HUES48 (cell line): ENCODE measurements at regions not wholly inside any gene's neighbourhood (a gene's known extent, or its start where the extent isn't known, plus 50 kb on each side); places are given as distances from the start of the nearest gene placed in this dataset.
"Not testable (repeated sequence)": the region's sequence is repeated elsewhere in the genome, so short reads cannot be mapped to it uniquely, and the experiment has no call there.

ENCODE experiments used
- H3K27ac ChIP-seq: one replicate; pipeline ENCODE4 v1.7.0; 2013; ENCODE audit warnings: low read depth, low read length, inconsistent platforms
- H3K27me3 ChIP-seq: 2 replicates; pipeline ENCODE4 v1.6.1; 2013; ENCODE audit warnings: mild to moderate bottlenecking, low read length; ENCODE audit not compliant: control insufficient read depth, insufficient read depth
- H3K36me3 ChIP-seq: 2 replicates; pipeline ENCODE4 v1.6.1; 2013; ENCODE audit warnings: low read length; ENCODE audit not compliant: control insufficient read depth, insufficient read depth
- H3K4me1 ChIP-seq: 2 replicates; pipeline ENCODE4 v1.6.1; 2013; ENCODE audit warnings: mild to moderate bottlenecking, low read length; ENCODE audit not compliant: control insufficient read depth, insufficient read depth
- H3K4me3 ChIP-seq: 2 replicates; pipeline ENCODE4 v1.5.1; 2013; ENCODE audit warnings: mild to moderate bottlenecking, low read depth, low read length
- H3K9ac ChIP-seq: 2 replicates; pipeline ENCODE4 v1.6.1; 2013; ENCODE audit warnings: mild to moderate bottlenecking, low read depth, low read length, moderate library complexity
- H3K9me3 ChIP-seq: 2 replicates; pipeline ENCODE4 v1.6.1; 2013; ENCODE audit warnings: low read length; ENCODE audit not compliant: control insufficient read depth, insufficient read depth

DNA sequence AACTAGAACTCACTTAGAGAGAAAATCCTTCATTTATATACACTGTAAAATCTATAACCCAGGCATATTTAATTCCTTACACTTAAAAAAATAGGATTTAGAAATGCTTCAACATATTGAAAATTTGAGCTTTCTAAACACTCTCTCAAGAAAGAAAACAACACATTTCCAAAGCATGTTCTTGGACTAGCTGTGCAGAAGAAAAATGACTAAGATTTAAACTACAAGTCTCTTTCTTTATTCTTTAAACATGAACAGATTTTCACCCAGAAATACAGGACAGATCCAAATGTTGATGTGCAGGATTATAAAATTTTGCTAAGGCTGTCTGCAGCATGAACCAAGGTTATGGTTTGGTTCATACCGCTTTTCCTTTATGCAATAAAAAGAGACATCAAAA lies 77.7 kb upstream of the TUSC1 start:
- Histone ChIP-seq H3K4me3 (no peak overlapping the region), H3K9me3 (no peaks in the 10 kb centered on the region), H3K9ac (no peak overlapping the region), H3K4me1 (no peaks in the 10 kb centered on the region), H3K27me3 (no peaks in the 10 kb centered on the region), H3K27ac (no peak overlapping the region), H3K36me3 (no peaks in the 10 kb centered on the region)

GRCh38 chr9:25752398-25752797 lies 74.2 kb upstream of the TUSC1 start:
- H3K27me3 ChIP-seq: no peaks in the 10 kb centered on the region
- H3K27ac ChIP-seq: no peak overlapping the region
- no peaks in the 10 kb centered on the region for H3K4me1 ChIP-seq
- no peaks in the 10 kb centered on the region for H3K9me3 ChIP-seq
- H3K9ac ChIP-seq: no peak overlapping the region
- no peaks in the 10 kb centered on the region for H3K36me3 ChIP-seq
- H3K4me3 ChIP-seq: no peak overlapping the region

DNA sequence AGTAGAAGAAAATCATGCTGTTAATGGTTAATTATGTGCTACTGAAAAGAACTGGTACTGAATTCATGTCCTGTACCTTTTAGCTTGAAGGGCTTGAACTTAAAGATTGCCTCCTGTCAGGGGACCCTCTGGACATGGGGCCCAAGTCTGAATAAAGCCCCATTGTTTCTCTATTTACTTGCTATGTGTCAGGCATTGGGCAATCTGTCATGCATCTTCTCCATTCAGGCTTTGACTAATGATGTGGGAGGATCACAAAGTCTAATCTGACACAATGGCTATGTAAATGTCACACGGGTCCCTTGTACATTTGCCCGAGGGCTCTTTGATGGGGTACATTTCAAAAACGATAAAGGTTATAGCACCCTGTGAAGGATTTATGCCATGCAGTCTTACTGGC lies 64.0 kb upstream of the TUSC1 start:
- no peaks in the 10 kb centered on the region for H3K27me3 ChIP-seq
- H3K4me3 ChIP-seq: no peak overlapping the region
- H3K27ac ChIP-seq: no peak overlapping the region
- no peaks in the 10 kb centered on the region for H3K36me3 ChIP-seq
- H3K4me1 ChIP-seq: no peaks in the 10 kb centered on the region
- no peak overlapping the region for H3K9ac ChIP-seq
- no peaks in the 10 kb centered on the region for H3K9me3 ChIP-seq

GRCh38 chr9:25733336-25733982 lies 55.2 kb upstream of the TUSC1 start:
- H3K9me3 ChIP-seq: peaks cover 13% of the 10 kb centered on the region
- H3K4me1 ChIP-seq: no peaks in the 10 kb centered on the region
- H3K36me3 ChIP-seq: no peaks in the 10 kb centered on the region
- H3K9ac ChIP-seq: no peak overlapping the region
- H3K27ac ChIP-seq: no peak overlapping the region
- H3K4me3 ChIP-seq: no peak overlapping the region
- no peaks in the 10 kb centered on the region for H3K27me3 ChIP-seq

- not testable (repeated sequence) for H3K4me3 ChIP-seq, H3K27ac ChIP-seq, H3K27me3 ChIP-seq, H3K36me3 ChIP-seq, H3K9ac ChIP-seq, H3K4me1 ChIP-seq
- peaks cover 13% of the 10 kb centered on the region for H3K9me3 ChIP-seq
Observed at GRCh38 chr9:25731895-25732794, 53.9 kb upstream of the TUSC1 start.
